Fibroblast of peridontal ligament (primary cell): ENCODE measurements at regions not wholly inside any gene's neighbourhood (a gene's known extent, or its start where the extent isn't known, plus 50 kb on each side); places are given as distances from the start of the nearest gene placed in this dataset.
"Not testable (repeated sequence)": the region's sequence is repeated elsewhere in the genome, so short reads cannot be mapped to it uniquely, and the experiment has no call there.

Experiments
- DNase-seq: peaks from one replicate; pipeline ENCODE4 v3.0.0-alpha.2; 2010; ENCODE audit errors: extremely low read depth

- DNase-seq, result no peak
Measured at GRCh38 chr5:171542525-171543140, 123.2 kb downstream of the FGF18 start.

DNA sequence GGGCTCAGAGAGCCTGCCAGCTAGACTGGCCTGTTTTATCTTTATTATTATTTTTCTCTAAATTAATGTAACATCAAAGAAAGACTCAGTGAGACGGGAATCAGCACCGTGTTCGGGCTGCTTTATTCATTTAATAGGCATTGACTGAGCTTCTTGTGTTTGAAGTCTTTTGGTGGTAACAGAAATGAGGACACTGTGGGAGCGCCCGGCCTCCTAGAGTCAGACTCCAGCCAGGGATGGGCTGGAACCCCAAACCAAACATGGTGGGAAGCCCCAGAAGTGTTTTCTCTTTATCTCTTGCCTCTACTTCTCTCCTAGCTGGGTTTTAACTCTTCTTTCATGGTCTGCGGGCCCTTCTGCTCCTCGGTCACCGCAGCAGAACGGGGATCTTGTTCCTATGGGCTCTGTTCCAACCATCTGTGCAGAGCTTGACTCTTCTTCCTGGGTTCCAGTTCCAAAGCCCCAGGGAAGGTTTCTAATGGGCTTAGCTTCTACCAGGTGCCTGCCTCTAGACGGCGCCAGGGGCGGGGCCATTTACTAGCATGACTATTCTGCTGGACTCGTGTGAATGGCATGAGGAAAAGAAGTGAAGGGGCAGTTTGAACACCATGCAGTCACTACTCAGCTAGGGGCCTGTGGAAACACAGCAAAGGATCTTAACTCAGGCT lies 123.8 kb downstream of the FGF18 start:
- no peak for DNase-seq

- no peak for DNase-seq
Measured at GRCh38 chr5:171544913-171545765, 125.7 kb downstream of the FGF18 start.

DNA sequence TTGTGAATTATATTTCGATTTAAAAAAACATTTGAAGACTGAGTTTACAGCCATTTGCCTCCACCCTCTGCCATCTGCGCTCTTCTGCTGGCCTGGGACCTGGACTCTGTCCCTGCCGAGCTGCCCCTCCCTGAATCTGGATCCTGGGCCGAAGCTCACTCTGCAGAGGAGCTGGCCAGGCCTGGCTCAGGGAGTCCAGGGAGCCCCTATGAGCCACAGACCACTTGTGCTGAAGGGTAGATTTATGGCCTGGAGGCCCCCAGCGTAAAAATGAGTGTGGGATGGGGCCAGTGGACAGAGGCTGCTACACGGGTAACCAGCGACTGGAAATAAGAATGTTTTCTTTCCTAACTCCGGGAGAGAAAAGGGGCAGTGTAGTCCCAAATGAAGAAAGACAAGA lies 129.8 kb downstream of the FGF18 start:
- DNase-seq, result no peak

GRCh38 chr5:171553817-171554216 lies 134.4 kb downstream of the FGF18 start:
- DNase-seq, result not testable (repeated sequence)

DNA sequence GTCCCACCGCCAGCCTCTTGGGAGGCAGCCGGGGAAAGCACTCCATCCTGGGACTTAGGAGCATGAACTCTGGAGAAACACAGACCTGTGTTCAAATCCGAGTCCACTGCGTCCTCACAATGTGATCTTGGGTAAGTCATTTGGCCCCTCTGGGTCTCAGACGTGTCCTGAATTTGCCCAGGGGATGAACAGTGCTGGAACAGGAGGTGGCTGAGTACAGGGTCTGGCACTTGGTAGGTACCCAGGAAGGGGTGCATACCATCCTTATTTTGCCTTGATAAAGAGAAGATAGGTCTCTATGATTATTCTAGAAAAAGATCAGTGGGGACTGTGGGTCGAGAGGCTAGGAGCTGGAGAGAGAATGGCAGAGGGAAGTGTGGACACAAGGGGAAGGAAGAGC lies 135.7 kb downstream of the FGF18 start:
- DNase-seq, result no peak

DNA sequence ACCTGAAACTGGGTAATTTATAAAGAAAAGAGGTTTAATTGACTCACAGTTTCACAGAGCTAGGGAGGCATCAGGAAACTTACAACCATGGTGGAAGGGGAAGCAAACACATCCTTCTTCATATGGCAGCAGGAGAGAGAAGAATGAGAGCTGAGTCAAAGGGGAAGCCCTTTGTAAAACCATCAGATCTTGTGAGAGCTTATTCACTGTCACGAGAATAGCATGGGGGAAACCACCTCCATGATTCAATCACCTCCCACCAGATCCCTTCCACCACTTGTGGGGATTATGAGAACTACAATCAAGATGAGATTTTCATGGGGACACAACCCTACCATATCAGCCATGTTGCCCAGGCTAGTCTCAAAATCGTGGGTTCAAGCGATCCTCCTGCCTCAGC lies 143.4 kb downstream of the FGF18 start:
- DNase-seq, result no peak

- no peak for DNase-seq
Measured at GRCh38 chr5:171568389-171568788, 148.9 kb downstream of the FGF18 start.

- DNase-seq, result no peak
Measured at GRCh38 chr5:171569065-171569712, 149.7 kb downstream of the FGF18 start.

DNA sequence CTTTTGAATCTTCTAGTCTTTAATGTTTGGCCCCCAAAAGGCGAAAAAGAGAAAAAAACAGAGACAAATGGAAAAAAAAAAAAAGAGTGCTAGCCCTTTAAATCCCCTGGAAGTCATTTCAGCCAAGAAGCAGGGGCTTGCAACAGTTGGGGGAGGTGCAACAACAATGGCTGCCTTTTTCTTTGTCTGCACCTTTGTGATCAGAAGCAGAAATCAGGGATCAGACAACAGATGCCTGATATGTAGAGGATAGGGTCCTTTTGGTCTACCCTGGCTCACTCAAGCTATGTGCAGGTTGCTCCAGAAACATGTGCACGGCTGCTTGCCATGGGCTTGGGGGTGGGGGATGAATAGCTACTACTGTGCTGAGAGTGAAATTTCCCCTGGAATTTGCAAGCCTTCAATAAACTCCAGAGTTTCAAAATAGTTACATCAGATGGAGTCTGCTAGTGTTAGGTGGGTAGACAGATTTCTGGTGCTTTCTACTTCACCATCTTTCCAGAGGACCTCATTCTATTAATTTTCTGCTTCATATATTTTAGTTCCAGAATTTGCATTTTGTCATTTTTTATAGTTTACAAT lies 150.9 kb downstream of the FGF18 start:
- DNase-seq, result peak; percentile 9

DNA sequence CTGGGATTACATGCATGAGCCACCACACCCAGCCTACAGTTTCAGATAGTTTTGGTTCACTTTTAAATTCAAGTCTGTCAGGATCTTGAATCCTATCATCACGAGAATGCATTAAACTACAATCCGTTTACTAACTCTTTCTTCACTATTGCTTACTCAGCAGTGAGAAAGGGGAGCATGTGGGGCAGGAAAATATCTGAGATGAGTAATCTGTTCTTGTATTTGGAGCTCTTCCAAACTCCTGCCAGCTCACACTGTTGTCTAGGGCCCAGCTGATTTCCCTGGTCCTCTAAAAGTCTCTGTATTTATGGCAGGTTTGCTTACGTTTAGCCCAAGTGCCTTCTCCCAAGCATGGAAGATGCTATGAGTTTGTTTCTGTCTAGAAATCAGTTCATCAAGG lies 152.2 kb downstream of the FGF18 start:
- DNase-seq, result peak; percentile 45

GRCh38 chr5:171573021-171573420 lies 153.6 kb downstream of the FGF18 start:
- no peak for DNase-seq

GRCh38 chr5:171573451-171574225 lies 154.2 kb downstream of the FGF18 start:
- no peak for DNase-seq

DNA sequence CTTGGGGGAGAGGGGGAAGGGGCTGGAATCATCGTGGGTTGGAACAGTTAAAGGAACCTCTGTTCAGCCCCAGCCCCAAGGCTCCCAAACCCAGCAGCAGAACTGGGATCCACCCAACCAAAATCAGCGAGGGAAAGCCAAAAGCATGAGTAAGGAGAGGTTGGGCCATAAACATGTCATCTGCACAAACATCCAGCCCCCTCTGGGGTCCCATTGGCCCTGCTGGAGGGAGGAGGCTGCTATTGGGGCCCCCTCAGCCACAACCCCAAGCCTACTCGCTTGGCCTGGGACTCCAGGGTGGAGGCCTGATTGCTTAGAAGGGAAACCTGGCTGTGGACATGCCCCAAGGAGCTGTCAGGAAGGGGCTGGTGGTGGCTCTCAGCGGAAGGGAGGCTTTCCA lies 154.9 kb downstream of the FGF18 start:
- no peak for DNase-seq

DNA sequence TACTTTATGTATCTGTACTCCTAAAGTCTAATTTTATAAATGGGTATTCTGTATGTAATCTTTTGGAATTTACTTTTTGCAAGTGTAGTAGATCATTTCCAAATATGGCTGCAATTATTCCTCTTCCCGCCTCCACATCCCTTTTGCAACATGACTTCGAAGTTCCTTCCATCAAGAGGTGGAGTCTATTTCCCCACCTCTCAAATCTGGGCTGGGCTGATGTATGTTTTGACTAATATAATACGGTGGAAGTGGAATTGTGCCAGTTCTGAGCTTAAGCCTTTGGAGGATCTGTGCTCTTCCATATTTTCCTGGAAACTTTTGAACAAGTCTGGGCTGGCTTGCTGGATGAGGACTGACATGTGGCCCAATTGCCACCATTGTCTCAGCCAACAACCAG lies 155.9 kb downstream of the FGF18 start:
- DNase-seq, result no peak

DNA sequence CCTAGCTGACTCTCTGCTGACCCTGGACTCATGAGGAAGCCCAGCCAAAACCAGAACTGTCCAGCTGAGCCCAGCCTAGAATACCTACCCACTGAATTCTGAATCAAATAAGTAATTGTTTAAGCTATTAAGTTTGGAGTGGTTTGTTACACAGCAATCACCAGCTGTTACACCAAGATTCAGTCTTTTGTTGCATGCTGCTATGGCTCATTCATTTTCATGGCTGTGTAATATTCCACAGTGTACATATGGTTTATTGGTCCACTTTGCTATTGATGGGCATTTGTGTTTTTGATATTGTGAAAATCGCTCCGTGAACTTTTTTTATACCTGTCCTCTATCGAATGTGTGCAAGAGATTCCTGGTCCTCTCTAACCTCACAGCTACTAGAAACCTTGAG lies 156.4 kb downstream of the FGF18 start:
- no peak for DNase-seq

- DNase-seq, result no peak
Measured at GRCh38 chr5:171577042-171577758, 157.8 kb downstream of the FGF18 start.

DNA sequence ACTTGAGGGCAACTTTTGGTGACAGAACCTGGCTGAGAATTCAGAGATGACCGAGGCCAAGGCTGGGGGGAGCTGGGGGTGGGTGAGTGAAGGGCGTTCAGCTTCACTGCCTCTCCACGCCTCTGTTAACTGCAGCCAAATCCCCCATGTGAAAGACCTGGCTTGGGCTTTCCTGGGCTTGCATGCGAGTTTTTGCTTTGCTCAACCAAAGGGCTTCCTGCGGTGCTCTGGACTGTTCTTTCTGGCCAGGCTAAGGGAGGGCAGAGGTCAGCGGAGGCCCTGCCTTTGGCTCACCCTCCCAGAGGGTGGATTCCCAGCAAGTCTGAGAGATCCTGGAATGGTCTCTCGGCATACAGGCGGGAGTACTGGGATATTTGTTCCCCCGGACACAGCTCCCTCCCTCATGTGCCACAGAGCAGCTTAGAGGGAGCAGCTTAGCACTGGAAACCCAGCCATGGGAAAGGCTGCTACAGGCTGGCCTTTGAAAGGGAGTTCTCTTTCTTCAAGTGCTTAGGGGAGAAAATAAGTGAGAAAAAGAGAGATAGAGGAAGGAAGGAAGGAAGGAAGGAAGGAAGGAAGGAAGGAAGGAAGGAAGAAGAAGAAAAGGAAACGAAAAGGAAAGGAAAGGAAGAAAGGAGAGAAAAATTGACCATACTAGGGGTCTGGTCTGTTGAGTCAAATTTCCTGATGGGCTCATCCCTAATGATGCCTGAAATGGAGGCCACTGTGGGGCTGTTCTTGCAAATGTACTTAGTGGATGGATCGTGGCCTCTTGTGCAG lies 158.8 kb downstream of the FGF18 start:
- no peak for DNase-seq

DNA sequence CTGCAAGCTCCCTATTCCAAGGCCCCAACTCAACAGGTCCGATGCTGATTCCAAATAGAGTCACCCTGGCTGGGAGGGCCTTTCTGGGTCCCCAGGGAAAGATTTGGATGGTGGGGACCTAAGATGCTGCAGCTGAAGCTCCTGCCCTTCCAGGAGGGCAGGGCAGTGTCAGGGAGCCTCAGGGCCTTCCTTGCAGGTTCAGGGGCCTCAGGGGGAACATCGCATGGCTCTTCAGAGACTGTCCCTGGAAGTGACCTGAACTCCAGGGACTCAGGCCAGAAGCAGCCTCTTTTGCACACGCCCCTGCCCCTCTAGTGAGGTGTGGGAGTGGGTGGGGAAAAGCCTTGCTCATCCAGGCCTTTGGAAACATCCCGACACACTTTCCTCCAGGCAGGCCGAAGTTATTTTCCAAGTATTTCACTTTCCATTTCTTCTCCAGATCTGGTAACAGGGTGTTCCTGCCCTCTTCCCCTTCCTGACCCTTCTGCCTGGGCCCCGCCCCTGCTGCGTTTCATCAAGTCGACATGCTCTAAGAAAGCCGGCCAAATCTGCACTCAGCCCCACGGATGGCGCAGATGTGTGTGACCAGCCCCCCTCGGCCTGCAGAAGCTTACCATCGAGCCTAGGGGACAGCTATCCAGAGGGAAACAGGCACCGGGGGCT lies 159.5 kb downstream of the FGF18 start:
- DNase-seq, result no peak
